Neural cell (in vitro differentiated cells): ENCODE measurements at regions not wholly inside any gene's neighbourhood (a gene's known extent, or its start where the extent isn't known, plus 50 kb on each side); places are given as distances from the start of the nearest gene placed in this dataset.

Experiments
- H2AFZ ChIP-seq: fragments of 200-600, 300-800 bp; sonication (generic), shearing (Covaris generic); 2 replicates; pipeline ENCODE4 v1.6.0; 2014; ENCODE audit warnings: low read depth, mild to moderate bottlenecking, antibody characterized with exemption, low read length, moderate library complexity
- H3F3A ChIP-seq: fragments of 200-600 bp; shearing (Covaris generic); 2 replicates; pipeline ENCODE4 v1.6.1; 2016; ENCODE audit warnings: mild to moderate bottlenecking, moderate library complexity, mixed read lengths, antibody characterized with exemption, low read length; ENCODE audit not compliant: insufficient read depth, poor library complexity, severe bottlenecking
- H3K27ac ChIP-seq: fragments of 200-600, 300-800 bp; sonication (generic), shearing (Covaris generic); 2 replicates; pipeline ENCODE4 v1.5.1; 2014; ENCODE audit warnings: mild to moderate bottlenecking, low read length, moderate library complexity
- H3K27me3 ChIP-seq: fragments of 300-800, 200-600 bp; sonication (generic), shearing (Covaris generic); 2 replicates; pipeline ENCODE4 v1.6.0; 2014; ENCODE audit warnings: mild to moderate bottlenecking, low read depth, low read length, moderate library complexity; ENCODE audit not compliant: insufficient read depth
- H3K36me3 ChIP-seq: fragments of 300-800, 200-600 bp; sonication (generic), shearing (Covaris generic); 2 replicates; pipeline ENCODE4 v1.5.1; 2014; ENCODE audit warnings: mild to moderate bottlenecking, antibody characterized with exemption, low read length, moderate library complexity; ENCODE audit not compliant: insufficient read depth
- H3K4me2 ChIP-seq: fragments of 300-800, 200-600 bp; sonication (generic), shearing (Covaris generic); 2 replicates; pipeline ENCODE4 v1.6.0; 2014; ENCODE audit warnings: mild to moderate bottlenecking, low read length
- H3K4me3 ChIP-seq: fragments of 300-800, 200-600 bp; sonication (generic), shearing (Covaris generic); 2 replicates; pipeline ENCODE4 v1.5.1; 2014; ENCODE audit warnings: mild to moderate bottlenecking, low read length, moderate library complexity
- H3K79me2 ChIP-seq: fragments of 200-600 bp; shearing (Covaris generic); replicated peaks from 2 replicates; pipeline ENCODE4 v1.6.0; 2014; ENCODE audit warnings: mild to moderate bottlenecking, low read length, moderate library complexity; ENCODE audit not compliant: insufficient read depth
- H3K9ac ChIP-seq: fragments of 300-800, 200-600 bp; sonication (generic), shearing (Covaris generic); 2 replicates; pipeline ENCODE4 v1.6.1; 2016; ENCODE audit warnings: mild to moderate bottlenecking, low read length, mixed read lengths
- H3K9me2 ChIP-seq: fragments of 200-600 bp; shearing (Covaris generic); 2 replicates; pipeline ENCODE4 v1.6.1; 2016; ENCODE audit warnings: mild to moderate bottlenecking, low read length, mixed read lengths; ENCODE audit not compliant: insufficient read depth
- H3K9me3 ChIP-seq: fragments of 200-600, 300-800 bp; sonication (generic), shearing (Covaris generic); 2 replicates; pipeline ENCODE4 v1.6.1; 2016; ENCODE audit warnings: mild to moderate bottlenecking, mixed run types, low read length, moderate library complexity, mixed read lengths
- H4K20me1 ChIP-seq: fragments of 200-600 bp; shearing (Covaris generic); 2 replicates; pipeline ENCODE4 v1.6.1; 2016; ENCODE audit warnings: mild to moderate bottlenecking, mixed run types; ENCODE audit not compliant: insufficient read depth
- EP300 ChIP-seq: fragments of 450-650 bp; conservative IDR thresholded peaks from 2 replicates; pipeline ENCODE4 v1.6.1; 2014; ENCODE audit warnings: antibody characterized with exemption, mild to moderate bottlenecking, moderate library complexity; ENCODE audit not compliant: poor library complexity, severe bottlenecking
- EZH2 ChIP-seq: fragments of 200-600, 300-800 bp; shearing (Covaris generic), sonication (generic); IDR thresholded peaks from 2 replicates; pipeline ENCODE4 v1.6.1; 2014; ENCODE audit warnings: antibody characterized with exemption, low read length, borderline replicate concordance, mild to moderate bottlenecking; ENCODE audit not compliant: insufficient read depth, poor library complexity, severe bottlenecking
- MXI1 ChIP-seq: fragments of 450-650 bp; conservative IDR thresholded peaks from 2 replicates; pipeline ENCODE4 v1.6.1; 2014; ENCODE audit warnings: antibody characterized with exemption, mild to moderate bottlenecking; ENCODE audit not compliant: poor library complexity, severe bottlenecking
- POLR2AphosphoS5 ChIP-seq: IDR thresholded peaks from 2 replicates; pipeline ENCODE4 v1.6.1; 2012
- RAD21 ChIP-seq: fragments of 450-650 bp; conservative IDR thresholded peaks from 2 replicates; pipeline ENCODE4 v1.6.1; 2014; ENCODE audit warnings: antibody characterized with exemption, mild to moderate bottlenecking, moderate library complexity
- SMC3 ChIP-seq: fragments of 450-650 bp; conservative IDR thresholded peaks from 2 replicates; pipeline ENCODE4 v1.6.1; 2014; ENCODE audit warnings: antibody characterized with exemption, mild to moderate bottlenecking, moderate library complexity; ENCODE audit not compliant: poor library complexity
- TAF1 ChIP-seq: IDR thresholded peaks from 2 replicates; pipeline ENCODE4 v1.6.1; 2012; ENCODE audit warnings: low read depth
- TF ChIP-seq, protein P1 (sequence below): IDR thresholded peaks from 2 replicates; pipeline ENCODE4 v1.6.1; 2012; ENCODE audit warnings: borderline replicate concordance
- TF ChIP-seq, protein P2 (sequence below): fragments of 450-650 bp; IDR thresholded peaks from 2 replicates; pipeline ENCODE4 v1.5.1; 2014; ENCODE audit warnings: antibody characterized with exemption, mild to moderate bottlenecking, moderate library complexity; ENCODE audit not compliant: poor library complexity, severe bottlenecking

DNA sequence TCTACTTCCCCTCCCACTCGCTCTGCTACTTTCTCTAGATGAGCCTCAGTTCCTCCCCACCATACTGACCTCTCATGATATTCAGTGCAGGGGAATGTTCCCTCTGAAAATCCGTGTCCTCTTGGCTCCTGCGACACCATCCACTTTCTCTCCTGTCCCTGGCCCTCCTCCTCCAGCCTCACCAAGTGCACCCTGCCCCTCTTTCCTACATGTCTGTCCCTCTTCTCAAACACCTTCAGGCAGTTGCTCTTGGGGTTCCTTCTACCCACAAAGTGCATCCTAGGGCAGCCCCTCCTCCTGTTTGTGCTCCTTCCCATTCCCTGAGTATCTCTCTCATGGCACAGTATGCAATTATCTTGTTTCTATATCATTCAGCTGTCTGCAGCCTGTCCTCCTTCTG lies 246.4 kb upstream of the RAB6C start:
- no peaks in the 10 kb centered on the region for H3K36me3 ChIP-seq
- no peak overlapping the region for H3K4me2 ChIP-seq
- H3K9me3 ChIP-seq = no peaks in the 10 kb centered on the region
- no peaks in the 10 kb centered on the region for H3K27me3 ChIP-seq
- H3K4me3 ChIP-seq = no peak overlapping the region
- no peaks in the 10 kb centered on the region for H3K79me2 ChIP-seq
- H3K9ac ChIP-seq = no peak overlapping the region
- H3K9me2 ChIP-seq = no peaks in the 10 kb centered on the region
- no peaks in the 10 kb centered on the region for H3F3A ChIP-seq
- no peak overlapping the region for H2AFZ ChIP-seq
- no peak overlapping the region for H3K27ac ChIP-seq
- TF ChIP-seq SMC3 = no peak
- TF ChIP-seq, protein P1, sequence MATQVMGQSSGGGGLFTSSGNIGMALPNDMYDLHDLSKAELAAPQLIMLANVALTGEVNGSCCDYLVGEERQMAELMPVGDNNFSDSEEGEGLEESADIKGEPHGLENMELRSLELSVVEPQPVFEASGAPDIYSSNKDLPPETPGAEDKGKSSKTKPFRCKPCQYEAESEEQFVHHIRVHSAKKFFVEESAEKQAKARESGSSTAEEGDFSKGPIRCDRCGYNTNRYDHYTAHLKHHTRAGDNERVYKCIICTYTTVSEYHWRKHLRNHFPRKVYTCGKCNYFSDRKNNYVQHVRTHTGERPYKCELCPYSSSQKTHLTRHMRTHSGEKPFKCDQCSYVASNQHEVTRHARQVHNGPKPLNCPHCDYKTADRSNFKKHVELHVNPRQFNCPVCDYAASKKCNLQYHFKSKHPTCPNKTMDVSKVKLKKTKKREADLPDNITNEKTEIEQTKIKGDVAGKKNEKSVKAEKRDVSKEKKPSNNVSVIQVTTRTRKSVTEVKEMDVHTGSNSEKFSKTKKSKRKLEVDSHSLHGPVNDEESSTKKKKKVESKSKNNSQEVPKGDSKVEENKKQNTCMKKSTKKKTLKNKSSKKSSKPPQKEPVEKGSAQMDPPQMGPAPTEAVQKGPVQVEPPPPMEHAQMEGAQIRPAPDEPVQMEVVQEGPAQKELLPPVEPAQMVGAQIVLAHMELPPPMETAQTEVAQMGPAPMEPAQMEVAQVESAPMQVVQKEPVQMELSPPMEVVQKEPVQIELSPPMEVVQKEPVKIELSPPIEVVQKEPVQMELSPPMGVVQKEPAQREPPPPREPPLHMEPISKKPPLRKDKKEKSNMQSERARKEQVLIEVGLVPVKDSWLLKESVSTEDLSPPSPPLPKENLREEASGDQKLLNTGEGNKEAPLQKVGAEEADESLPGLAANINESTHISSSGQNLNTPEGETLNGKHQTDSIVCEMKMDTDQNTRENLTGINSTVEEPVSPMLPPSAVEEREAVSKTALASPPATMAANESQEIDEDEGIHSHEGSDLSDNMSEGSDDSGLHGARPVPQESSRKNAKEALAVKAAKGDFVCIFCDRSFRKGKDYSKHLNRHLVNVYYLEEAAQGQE = no peak
- TF ChIP-seq RAD21 = no peak
- no peak for TF ChIP-seq MXI1
- TF ChIP-seq EP300 = no peak
- TF ChIP-seq POLR2AphosphoS5 = no peak
- TF ChIP-seq EZH2 = no peak
- TF ChIP-seq TAF1 = no peak
- TF ChIP-seq, protein P2, sequence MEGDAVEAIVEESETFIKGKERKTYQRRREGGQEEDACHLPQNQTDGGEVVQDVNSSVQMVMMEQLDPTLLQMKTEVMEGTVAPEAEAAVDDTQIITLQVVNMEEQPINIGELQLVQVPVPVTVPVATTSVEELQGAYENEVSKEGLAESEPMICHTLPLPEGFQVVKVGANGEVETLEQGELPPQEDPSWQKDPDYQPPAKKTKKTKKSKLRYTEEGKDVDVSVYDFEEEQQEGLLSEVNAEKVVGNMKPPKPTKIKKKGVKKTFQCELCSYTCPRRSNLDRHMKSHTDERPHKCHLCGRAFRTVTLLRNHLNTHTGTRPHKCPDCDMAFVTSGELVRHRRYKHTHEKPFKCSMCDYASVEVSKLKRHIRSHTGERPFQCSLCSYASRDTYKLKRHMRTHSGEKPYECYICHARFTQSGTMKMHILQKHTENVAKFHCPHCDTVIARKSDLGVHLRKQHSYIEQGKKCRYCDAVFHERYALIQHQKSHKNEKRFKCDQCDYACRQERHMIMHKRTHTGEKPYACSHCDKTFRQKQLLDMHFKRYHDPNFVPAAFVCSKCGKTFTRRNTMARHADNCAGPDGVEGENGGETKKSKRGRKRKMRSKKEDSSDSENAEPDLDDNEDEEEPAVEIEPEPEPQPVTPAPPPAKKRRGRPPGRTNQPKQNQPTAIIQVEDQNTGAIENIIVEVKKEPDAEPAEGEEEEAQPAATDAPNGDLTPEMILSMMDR = no peak
- no peaks in the 10 kb centered on the region for H4K20me1 ChIP-seq

DNA sequence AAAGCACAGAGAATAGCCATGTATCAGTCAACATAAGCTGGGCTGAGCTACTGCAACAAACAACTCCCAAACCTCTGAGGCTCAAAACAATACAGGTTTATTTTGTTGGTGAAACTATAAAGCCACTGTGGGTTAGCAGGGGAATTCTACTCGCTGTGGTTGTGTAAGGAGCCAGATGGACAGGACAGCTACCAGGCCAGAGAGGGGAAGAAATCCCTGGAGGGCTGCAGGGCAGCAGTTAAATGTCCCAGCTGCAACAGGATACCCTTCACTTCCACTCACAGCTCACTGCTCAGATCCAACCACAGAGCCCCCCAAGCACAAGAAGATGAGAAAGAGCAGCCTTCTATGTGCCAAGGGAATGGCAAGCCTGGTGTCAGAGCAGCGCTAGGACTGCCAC lies 245.9 kb upstream of the RAB6C start:
- no peaks in the 10 kb centered on the region for H3F3A ChIP-seq
- no peak overlapping the region for H2AFZ ChIP-seq
- no peaks in the 10 kb centered on the region for H4K20me1 ChIP-seq
- H3K36me3 ChIP-seq = no peaks in the 10 kb centered on the region
- no peaks in the 10 kb centered on the region for H3K9me2 ChIP-seq
- H3K4me2 ChIP-seq = no peak overlapping the region
- no peak overlapping the region for H3K27ac ChIP-seq
- H3K9ac ChIP-seq = no peak overlapping the region
- no peak overlapping the region for H3K4me3 ChIP-seq
- no peaks in the 10 kb centered on the region for H3K9me3 ChIP-seq
- TF ChIP-seq TAF1 (no peak), EP300 (no peak)
- TF ChIP-seq, protein P1 = no peak
- no peaks in the 10 kb centered on the region for H3K79me2 ChIP-seq
- no peaks in the 10 kb centered on the region for H3K27me3 ChIP-seq
